ENCODE measurements at regions not wholly inside any gene's neighbourhood (a gene's known extent, or its start where the extent isn't known, plus 50 kb on each side); places are given as distances from the start of the nearest gene placed in this dataset.

DNA sequence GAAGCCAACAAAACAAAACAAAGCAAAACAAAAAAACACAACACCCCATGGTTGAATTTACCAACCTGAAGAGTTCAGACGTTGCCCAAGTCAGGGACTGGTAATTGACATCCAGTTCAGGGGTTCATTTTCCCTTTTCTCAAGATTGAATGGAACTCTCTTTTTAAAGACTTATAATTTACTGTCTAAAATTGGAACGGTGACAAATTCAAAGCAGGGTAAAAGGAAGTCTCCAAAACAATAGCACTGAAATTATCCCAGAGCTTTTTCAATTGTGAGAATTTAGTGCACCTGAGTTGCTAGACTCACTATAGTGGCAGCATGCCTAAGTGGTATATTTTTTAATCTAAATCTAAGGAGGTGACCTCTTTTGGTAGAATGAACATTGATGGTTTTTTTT is 90.9 kb upstream of the PREP start:
- no peak for TF ChIP-seq POLR2A (IDR thresholded peaks at IDR 0.05; ENCODE audit: low read length)
- no peak for TF ChIP-seq JUN (IDR thresholded peaks at IDR 0.05)
